CD14-positive monocyte (primary cell): ENCODE measurements at regions not wholly inside any gene's neighbourhood (a gene's known extent, or its start where the extent isn't known, plus 50 kb on each side); places are given as distances from the start of the nearest gene placed in this dataset.

Experiments
- DNase-seq, 3 donors: peaks; one replicate each; pipeline ENCODE4 v3.0.0-alpha.2; 2011 to 2022
- H2AFZ ChIP-seq: 2 replicates; pipeline ENCODE4 v1.6.0; 2012; ENCODE audit warnings: mild to moderate bottlenecking, low read depth, low read length, inconsistent platforms; ENCODE audit not compliant: insufficient read depth, poor library complexity, severe bottlenecking
- H3K27ac ChIP-seq, 2 donors: 1 replicate in 1 of 2; 2 replicates in 1 of 2; pipeline ENCODE4 v1.5.1; 2012 to 2013; ENCODE audit warnings: low read length in 2 of 2, control low read depth in 1 of 2, inconsistent platforms in 1 of 2, low read depth in 1 of 2, mild to moderate bottlenecking in 1 of 2
- H3K27me3 ChIP-seq, 2 donors: one replicate each; pipeline versions ENCODE4 v1.6.0 to v1.6.1; 2011 to 2013; ENCODE audit warnings: low read length in 2 of 2; ENCODE audit not compliant: control insufficient read depth in 2 of 2, insufficient read depth in 2 of 2
- H3K36me3 ChIP-seq, 2 donors: replicated peaks in 1 of 2; 1 replicate in 1 of 2; 2 replicates in 1 of 2; pipeline versions ENCODE4 v1.5.1 to v1.6.1; 2012 to 2013; ENCODE audit warnings: low read length in 2 of 2, control low read depth in 1 of 2, inconsistent platforms in 1 of 2, mild to moderate bottlenecking in 1 of 2; ENCODE audit not compliant: insufficient read depth in 2 of 2, control insufficient read depth in 1 of 2
- H3K4me1 ChIP-seq, 2 donors: 1 replicate in 1 of 2; 2 replicates in 1 of 2; pipeline versions ENCODE4 v1.5.1 to v1.6.1; 2012 to 2013; ENCODE audit warnings: low read length in 2 of 2, control low read depth in 1 of 2, inconsistent platforms in 1 of 2, mild to moderate bottlenecking in 1 of 2, moderate library complexity in 1 of 2; ENCODE audit not compliant: insufficient read depth in 2 of 2, control insufficient read depth in 1 of 2
- H3K4me2 ChIP-seq: replicated peaks from 2 replicates; pipeline ENCODE3; 2012; ENCODE audit warnings: low read length, moderate library complexity, mild to moderate bottlenecking; ENCODE audit not compliant: poor library complexity, severe bottlenecking; ENCODE audit errors: extremely low read depth
- H3K4me3 ChIP-seq, 3 experiments: fragments of 200-600 bp in 1 of 3; sonication (generic) in 1 of 3; replicated peaks in 1 of 3; 1 replicate in 2 of 3; 2 replicates in 1 of 3; pipeline ENCODE4 v1.5.1; 2011 to 2013; ENCODE audit warnings: low read length in 3 of 3, mild to moderate bottlenecking in 3 of 3, control low read depth in 2 of 3, low read depth in 2 of 3, inconsistent platforms in 1 of 3, moderate library complexity in 1 of 3
- H3K79me2 ChIP-seq: 2 replicates; pipeline ENCODE4 v1.6.0; 2012; ENCODE audit warnings: mild to moderate bottlenecking, control low read depth, inconsistent platforms, low read length, moderate library complexity; ENCODE audit not compliant: insufficient read depth
- H3K9ac ChIP-seq: 2 replicates; pipeline ENCODE4 v1.6.0; 2017; ENCODE audit warnings: low read length, mild to moderate bottlenecking; ENCODE audit not compliant: insufficient read depth, poor library complexity, severe bottlenecking
- H3K9me3 ChIP-seq, 2 donors: replicated peaks in 1 of 2; 1 replicate in 1 of 2; 2 replicates in 1 of 2; pipeline versions ENCODE4 v1.5.1 to v1.6.1; 2012 to 2013; ENCODE audit warnings: low read length in 2 of 2, control low read depth in 1 of 2; ENCODE audit not compliant: control insufficient read depth in 1 of 2, insufficient read depth in 1 of 2
- H4K20me1 ChIP-seq: 2 replicates; pipeline ENCODE4 v1.6.0; 2012; ENCODE audit warnings: mild to moderate bottlenecking, low read length, control low read depth, moderate library complexity; ENCODE audit not compliant: insufficient read depth
- H3K27ac Mint-ChIP-seq, 7 donors: one replicate each; pipeline ENCODE4 v1.8.0; 2020; ENCODE audit warnings: mild to moderate bottlenecking in 7 of 7, mixed read lengths in 7 of 7, moderate library complexity in 6 of 7, inconsistent platforms in 2 of 7
- H3K27me3 Mint-ChIP-seq, 3 donors: one replicate each; pipeline ENCODE4 v1.8.0; 2021 to 2022; ENCODE audit warnings: low read depth in 3 of 3, mild to moderate bottlenecking in 3 of 3, mixed read lengths in 3 of 3, moderate library complexity in 3 of 3, inconsistent platforms in 1 of 3
- H3K36me3 Mint-ChIP-seq, 2 donors: one replicate each; pipeline ENCODE4 v1.8.0; 2020; ENCODE audit warnings: mixed read lengths in 2 of 2, inconsistent platforms in 1 of 2, mild to moderate bottlenecking in 1 of 2
- H3K4me1 Mint-ChIP-seq: one replicate; pipeline ENCODE4 v1.8.0; 2020; ENCODE audit warnings: mild to moderate bottlenecking, mixed read lengths
- H3K4me3 Mint-ChIP-seq, 2 donors: one replicate each; pipeline ENCODE4 v1.8.0; 2020; ENCODE audit warnings: mild to moderate bottlenecking in 2 of 2, mixed read lengths in 2 of 2, moderate library complexity in 1 of 2
- H3K9me3 Mint-ChIP-seq, 7 donors: one replicate each; pipeline ENCODE4 v1.8.0; 2020 to 2022; ENCODE audit warnings: mixed read lengths in 7 of 7, mild to moderate bottlenecking in 6 of 7, moderate library complexity in 6 of 7, inconsistent platforms in 2 of 7
- CTCF ChIP-seq: fragments of 200-600 bp; IDR thresholded peaks from one replicate; pipeline ENCODE4 v1.8.0; 2022; ENCODE audit warnings: antibody characterized with exemption, mild to moderate bottlenecking
- WGBS: methylation state at CpG from one replicate; pipeline ENCODE4 v1.1.5; 2013; ENCODE audit warnings: missing lambda C conversion rate; ENCODE audit not compliant: insufficient coverage; 5-methylcytosine and 5-hydroxymethylcytosine counted together
- intact Hi-C, 2 donors: fragments of 100-400 bp; cut with micrococcal nuclease; formaldehyde crosslinking; loops; one replicate each; pipeline versions ENCODE4 v1.15.0 to v1.15.1; 2023

GRCh38 chr10:78802866-78803265 is 265.9 kb upstream of the ZMIZ1 start:
- 82% methylated on average over 7 of the region's 11 CpGs for WGBS
- peaks cover 0 to 2% (median 0%) of the 10 kb centered on the region in 7 donors for H3K9me3 Mint-ChIP-seq
- intact Hi-C loops = no loop called here
- no peaks in the 10 kb centered on the region for H3K9me3 ChIP-seq
- no peak overlapping the region for H2AFZ ChIP-seq
- no peak overlapping the region for H3K9ac ChIP-seq
- no peaks in the 10 kb centered on the region for H3K27me3 ChIP-seq
- no peak for DNase-seq
- H3K4me1 Mint-ChIP-seq = no peaks in the 10 kb centered on the region
- H3K27ac Mint-ChIP-seq = no peak overlapping the region
- H3K4me3 Mint-ChIP-seq = no peak overlapping the region
- H3K36me3 Mint-ChIP-seq = no peaks in the 10 kb centered on the region
- no peaks in the 10 kb centered on the region for H4K20me1 ChIP-seq
- no peaks in the 10 kb centered on the region for H3K4me1 ChIP-seq
- H3K27ac ChIP-seq = no peak overlapping the region
- H3K79me2 ChIP-seq = no peaks in the 10 kb centered on the region
- no peak for TF ChIP-seq CTCF
- H3K4me2 ChIP-seq = no peak overlapping the region
- H3K4me3 ChIP-seq = no peak overlapping the region
- H3K27me3 Mint-ChIP-seq = peaks cover 3 to 6% (median 5%) of the 10 kb centered on the region in 3 donors
- H3K36me3 ChIP-seq = no peaks in the 10 kb centered on the region

GRCh38 chr10:78803710-78804109 is 265.1 kb upstream of the ZMIZ1 start:
- no peak overlapping the region for H3K27ac ChIP-seq
- 94% methylated on average over 8 of the region's 8 CpGs for WGBS
- no peak for TF ChIP-seq CTCF
- DNase-seq = no peak
- no peak overlapping the region for H3K9ac ChIP-seq
- no peaks in the 10 kb centered on the region for H3K9me3 ChIP-seq
- no peaks in the 10 kb centered on the region for H4K20me1 ChIP-seq
- intact Hi-C loops = no loop called here
- Mint-ChIP-seq H3K4me3 (no peak overlapping the region), H3K9me3 (peaks cover 0 to 2% (median 0%) of the 10 kb centered on the region in 7 donors), H3K4me1 (no peaks in the 10 kb centered on the region), H3K27ac (no peak overlapping the region), H3K27me3 (peaks cover 3 to 5% (median 4%) of the 10 kb centered on the region in 3 donors), H3K36me3 (no peaks in the 10 kb centered on the region)
- H3K4me2 ChIP-seq = no peak overlapping the region
- H3K27me3 ChIP-seq = no peaks in the 10 kb centered on the region
- no peaks in the 10 kb centered on the region for H3K4me1 ChIP-seq
- no peaks in the 10 kb centered on the region for H3K79me2 ChIP-seq
- H3K4me3 ChIP-seq = no peak overlapping the region
- H2AFZ ChIP-seq = no peak overlapping the region
- no peaks in the 10 kb centered on the region for H3K36me3 ChIP-seq
